ENCODE measurements at regions not wholly inside any gene's neighbourhood (a gene's known extent, or its start where the extent isn't known, plus 50 kb on each side); places are given as distances from the start of the nearest gene placed in this dataset.
A peak's percentile ranks its signal among the peaks of the same experiment; 100 is the strongest.

DNA sequence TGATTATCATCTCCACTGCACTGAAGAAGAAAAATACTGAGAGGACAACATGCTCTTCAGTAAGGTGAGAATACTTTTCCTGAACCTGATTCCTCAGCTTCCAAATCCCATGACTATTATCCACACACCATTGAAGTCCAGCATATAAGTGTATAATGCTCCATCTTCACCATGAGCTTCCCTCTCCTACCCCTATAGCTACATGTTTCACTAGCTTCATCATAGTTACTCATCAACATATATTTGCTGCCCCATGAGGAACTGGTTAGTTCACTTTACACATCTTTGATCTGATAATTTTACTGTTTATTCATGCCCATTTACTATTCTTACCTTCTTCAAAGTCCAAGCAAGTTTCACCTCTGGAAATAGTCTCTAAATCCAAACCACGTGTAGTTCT, 908.5 kb upstream of the SEMA6D start:
- DNase-seq (ENCODE audit: low read depth, low spot score), result no peak
- TF ChIP-seq, protein P1, sequence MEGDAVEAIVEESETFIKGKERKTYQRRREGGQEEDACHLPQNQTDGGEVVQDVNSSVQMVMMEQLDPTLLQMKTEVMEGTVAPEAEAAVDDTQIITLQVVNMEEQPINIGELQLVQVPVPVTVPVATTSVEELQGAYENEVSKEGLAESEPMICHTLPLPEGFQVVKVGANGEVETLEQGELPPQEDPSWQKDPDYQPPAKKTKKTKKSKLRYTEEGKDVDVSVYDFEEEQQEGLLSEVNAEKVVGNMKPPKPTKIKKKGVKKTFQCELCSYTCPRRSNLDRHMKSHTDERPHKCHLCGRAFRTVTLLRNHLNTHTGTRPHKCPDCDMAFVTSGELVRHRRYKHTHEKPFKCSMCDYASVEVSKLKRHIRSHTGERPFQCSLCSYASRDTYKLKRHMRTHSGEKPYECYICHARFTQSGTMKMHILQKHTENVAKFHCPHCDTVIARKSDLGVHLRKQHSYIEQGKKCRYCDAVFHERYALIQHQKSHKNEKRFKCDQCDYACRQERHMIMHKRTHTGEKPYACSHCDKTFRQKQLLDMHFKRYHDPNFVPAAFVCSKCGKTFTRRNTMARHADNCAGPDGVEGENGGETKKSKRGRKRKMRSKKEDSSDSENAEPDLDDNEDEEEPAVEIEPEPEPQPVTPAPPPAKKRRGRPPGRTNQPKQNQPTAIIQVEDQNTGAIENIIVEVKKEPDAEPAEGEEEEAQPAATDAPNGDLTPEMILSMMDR (IDR thresholded peaks at IDR 0.05; ENCODE audit: low read depth, low read length), result no peak
- in situ Hi-C loops (cut with HindIII; ENCODE audit: low sequenced_read_pairs), result no loop called here
- no peak overlapping the region for H3K4me3 ChIP-seq (ENCODE audit: low read depth, low read length)

DNA sequence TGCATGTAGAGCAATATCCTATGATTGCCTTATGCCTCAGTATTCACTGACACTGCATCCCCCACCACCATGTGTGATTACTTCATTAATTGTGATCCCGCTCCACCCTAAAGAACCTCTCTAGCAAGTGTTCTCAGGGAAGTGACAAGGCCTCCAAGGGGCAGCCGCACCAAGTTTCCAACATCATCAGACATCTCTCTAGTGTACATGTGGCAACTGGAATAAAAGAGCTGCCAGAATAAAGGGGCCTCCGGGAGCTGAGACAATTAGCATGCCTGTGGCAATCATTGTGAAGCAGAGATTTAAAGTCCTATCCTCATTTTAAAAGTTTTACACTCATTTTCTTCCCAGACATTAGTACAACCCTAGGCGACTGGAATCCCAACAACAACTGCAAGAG, 902.1 kb upstream of the SEMA6D start:
- no peak overlapping the region for H3K4me3 ChIP-seq (ENCODE audit: low read depth, low read length)

GRCh38 chr15:46815765-46816164, 901.5 kb upstream of the SEMA6D start:
- in situ Hi-C loops (cut with HindIII; ENCODE audit: low sequenced_read_pairs), result no loop called here
- no peak for DNase-seq (ENCODE audit: low read depth, low spot score)
- no peak overlapping the region for H3K4me3 ChIP-seq (ENCODE audit: low read depth, low read length)
- TF ChIP-seq, protein P1 (IDR thresholded peaks at IDR 0.05; ENCODE audit: low read depth, low read length), result no peak

More for the DNA sequence above, 902.1 kb upstream of the SEMA6D start:
- TF ChIP-seq, protein P1 (IDR thresholded peaks at IDR 0.05; ENCODE audit: low read depth, low read length), result no peak
- in situ Hi-C loops (cut with HindIII; ENCODE audit: low sequenced_read_pairs), result no loop called here
- DNase-seq (ENCODE audit: low read depth, low spot score), result no peak

DNA sequence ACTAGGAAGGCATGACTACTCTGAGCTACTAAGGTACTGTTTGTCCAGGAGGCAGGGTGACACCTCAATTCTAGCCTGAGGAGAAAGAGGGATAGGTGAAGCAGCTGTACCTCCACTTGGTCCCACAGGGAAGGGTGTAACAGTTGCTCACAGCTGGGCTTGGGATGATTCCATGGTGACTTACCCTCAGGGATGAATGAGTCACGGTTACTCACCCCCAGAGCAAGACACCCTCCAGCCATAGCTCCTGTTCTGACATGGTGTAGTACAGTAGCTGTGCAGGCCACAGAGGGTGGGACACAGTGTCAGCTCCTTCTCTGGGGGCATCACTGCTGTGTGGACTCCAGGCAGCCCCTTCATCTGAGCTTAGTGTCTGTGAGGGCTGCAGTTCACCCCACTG, 868.6 kb upstream of the SEMA6D start:
- in situ Hi-C loops (cut with HindIII; ENCODE audit: low sequenced_read_pairs), result no loop called here
- no peak overlapping the region for H3K4me3 ChIP-seq (ENCODE audit: low read depth, low read length)
- peak; percentile 71 for DNase-seq (ENCODE audit: low read depth, low spot score)
- TF ChIP-seq, protein P1 (IDR thresholded peaks at IDR 0.05; ENCODE audit: low read depth, low read length), result no peak

GRCh38 chr15:46853600-46853999, 863.7 kb upstream of the SEMA6D start:
- in situ Hi-C loops (cut with HindIII; ENCODE audit: low sequenced_read_pairs), result no loop called here
- H3K4me3 ChIP-seq (ENCODE audit: low read depth, low read length), result no peak overlapping the region
- TF ChIP-seq, protein P1 (IDR thresholded peaks at IDR 0.05; ENCODE audit: low read depth, low read length), result no peak
- DNase-seq (ENCODE audit: low read depth, low spot score), result no peak

GRCh38 chr15:46854564-46854963, 862.7 kb upstream of the SEMA6D start:
- no peak overlapping the region for H3K4me3 ChIP-seq (ENCODE audit: low read depth, low read length)
- DNase-seq (ENCODE audit: low read depth, low spot score), result no peak
- TF ChIP-seq, protein P1 (IDR thresholded peaks at IDR 0.05; ENCODE audit: low read depth, low read length), result no peak
- in situ Hi-C loops (cut with HindIII; ENCODE audit: low sequenced_read_pairs), result no loop called here

GRCh38 chr15:46855388-46855787, 861.9 kb upstream of the SEMA6D start:
- in situ Hi-C loops (cut with HindIII; ENCODE audit: low sequenced_read_pairs), result no loop called here
- TF ChIP-seq, protein P1 (IDR thresholded peaks at IDR 0.05; ENCODE audit: low read depth, low read length), result no peak
- DNase-seq (ENCODE audit: low read depth, low spot score), result no peak
- H3K4me3 ChIP-seq (ENCODE audit: low read depth, low read length), result no peak overlapping the region
